Fibroblast of villous mesenchyme (primary cell): ENCODE measurements at regions not wholly inside any gene's neighbourhood (a gene's known extent, or its start where the extent isn't known, plus 50 kb on each side); places are given as distances from the start of the nearest gene placed in this dataset.

ENCODE experiments used
- DNase-seq: peaks from one replicate; pipeline ENCODE4 v3.0.0-alpha.2; 2010; ENCODE audit warnings: low read depth
- H3K4me3 ChIP-seq: 2 replicates; pipeline ENCODE4 v1.5.1; 2011; ENCODE audit warnings: low read depth, mild to moderate bottlenecking, low read length
- CTCF ChIP-seq: IDR thresholded peaks from 2 replicates; pipeline ENCODE4 v1.5.1; 2012; ENCODE audit warnings: low read depth, mild to moderate bottlenecking, low read length; ENCODE audit not compliant: insufficient read depth

- DNase-seq, result no peak
- no peak overlapping the region for H3K4me3 ChIP-seq
- no peak for TF ChIP-seq CTCF
These were observed 279.6 kb upstream of the FTMT start for GRCh38 chr5:121572061-121572460.

DNA sequence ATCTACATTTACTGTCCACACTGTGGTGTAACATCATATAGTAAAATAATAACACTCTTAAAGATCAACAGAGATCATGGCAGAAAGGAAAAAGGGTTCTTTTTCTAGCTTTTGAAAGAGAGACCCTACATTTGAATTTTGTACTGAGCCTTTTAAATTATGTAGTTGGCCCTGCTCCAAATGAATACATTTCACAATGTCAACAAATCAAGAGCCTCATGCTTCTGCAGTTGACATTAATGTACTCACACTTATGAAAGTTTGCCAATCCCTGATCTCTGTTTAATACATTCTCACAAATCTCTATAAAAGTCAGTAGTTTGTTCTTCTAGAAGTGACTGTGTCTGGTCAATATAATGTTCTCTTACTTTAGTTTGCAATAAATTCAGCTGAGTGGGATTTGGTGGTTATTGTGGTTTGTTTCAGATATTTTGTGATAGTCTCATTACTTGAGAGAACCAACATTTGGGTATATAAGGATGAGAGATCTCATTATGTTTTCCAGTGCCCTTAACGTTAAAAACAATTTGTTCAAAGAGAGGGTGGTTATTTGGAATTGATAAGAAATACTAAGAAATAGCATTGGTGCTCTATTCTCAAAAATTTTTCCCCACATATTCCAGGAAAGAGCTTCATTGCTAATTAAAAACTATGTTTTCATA, 277.8 kb upstream of the FTMT start:
- DNase-seq, result no peak
- TF ChIP-seq CTCF, result no peak
- no peak overlapping the region for H3K4me3 ChIP-seq

- no peak overlapping the region for H3K4me3 ChIP-seq
- DNase-seq, result no peak
- TF ChIP-seq CTCF, result no peak
These were observed 270.1 kb upstream of the FTMT start for GRCh38 chr5:121581588-121581987.

- no peak overlapping the region for H3K4me3 ChIP-seq
- DNase-seq, result no peak
- TF ChIP-seq CTCF, result no peak
These were observed 254.8 kb upstream of the FTMT start for GRCh38 chr5:121596882-121597281.

- no peak for DNase-seq
These were observed 242.9 kb upstream of the FTMT start for GRCh38 chr5:121608826-121609225.

GRCh38 chr5:121624035-121624434, 227.6 kb upstream of the FTMT start:
- DNase-seq, result no peak
- H3K4me3 ChIP-seq, result no peak overlapping the region
- TF ChIP-seq CTCF, result no peak

More at GRCh38 chr5:121608826-121609225, 242.9 kb upstream of the FTMT start:
- no peak overlapping the region for H3K4me3 ChIP-seq
- no peak for TF ChIP-seq CTCF

DNA sequence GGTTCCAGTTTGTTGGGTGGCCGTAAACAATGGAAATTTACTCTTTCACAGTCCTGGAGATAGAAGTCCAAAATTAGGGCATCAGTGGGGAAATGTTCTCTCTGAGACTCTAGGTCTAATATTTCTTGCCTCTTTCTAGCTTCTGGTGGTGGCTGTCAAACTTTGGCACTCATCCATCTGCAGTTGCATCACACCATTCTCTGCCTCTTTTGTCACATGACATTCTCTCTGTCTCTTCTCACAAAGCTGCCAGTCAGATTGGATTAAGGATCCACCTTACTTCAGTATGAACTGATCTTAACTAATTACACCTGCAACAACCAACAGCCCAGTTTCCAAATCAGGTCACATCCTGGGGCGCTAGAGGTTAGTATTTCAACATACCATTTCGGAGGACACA, 222.9 kb upstream of the FTMT start:
- no peak for DNase-seq
- no peak overlapping the region for H3K4me3 ChIP-seq
- no peak for TF ChIP-seq CTCF
